ENCODE measurements at regions not wholly inside any gene's neighbourhood (a gene's known extent, or its start where the extent isn't known, plus 50 kb on each side); places are given as distances from the start of the nearest gene placed in this dataset.

DNA sequence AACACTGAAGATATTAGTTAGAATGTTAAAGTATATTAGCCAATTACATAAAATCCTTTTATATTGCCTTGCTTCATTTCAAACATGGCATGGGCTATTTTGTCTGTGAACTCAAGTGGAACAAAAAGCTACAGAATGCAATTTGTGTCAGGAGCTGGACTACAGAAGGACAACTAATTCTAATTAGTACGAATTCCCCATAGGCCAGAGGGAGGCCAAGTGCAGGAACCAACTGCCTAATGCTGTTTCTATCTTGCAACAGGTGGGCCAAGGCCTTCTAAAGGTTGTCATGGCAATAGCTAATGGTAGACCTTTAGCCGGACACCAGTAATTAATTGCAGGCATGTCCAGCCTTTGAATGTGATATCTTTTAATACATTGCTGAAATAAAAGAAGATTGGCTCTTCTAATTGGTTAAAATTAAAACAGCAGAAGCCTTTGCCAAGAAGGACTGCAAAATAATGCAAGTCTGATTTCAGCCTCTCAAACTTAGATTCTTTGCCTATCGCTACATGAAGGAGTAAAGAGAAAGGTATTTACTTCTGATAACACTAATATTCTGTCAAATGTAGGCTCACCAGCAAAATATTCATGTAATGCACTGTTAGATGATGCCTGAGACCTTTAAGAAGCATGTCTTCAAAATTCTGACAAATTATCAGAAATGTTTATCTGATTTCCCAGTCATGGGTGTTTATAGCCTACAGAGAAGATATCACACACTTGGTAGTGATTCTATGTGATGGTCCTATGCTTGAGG, 232.1 kb downstream of the LMO4 start:
- no peak for DNase-seq (ENCODE audit: low read depth)

- no peak for DNase-seq (ENCODE audit: low read depth)
Observed at GRCh38 chr1:87563211-87563610, 234.5 kb downstream of the LMO4 start.

DNA sequence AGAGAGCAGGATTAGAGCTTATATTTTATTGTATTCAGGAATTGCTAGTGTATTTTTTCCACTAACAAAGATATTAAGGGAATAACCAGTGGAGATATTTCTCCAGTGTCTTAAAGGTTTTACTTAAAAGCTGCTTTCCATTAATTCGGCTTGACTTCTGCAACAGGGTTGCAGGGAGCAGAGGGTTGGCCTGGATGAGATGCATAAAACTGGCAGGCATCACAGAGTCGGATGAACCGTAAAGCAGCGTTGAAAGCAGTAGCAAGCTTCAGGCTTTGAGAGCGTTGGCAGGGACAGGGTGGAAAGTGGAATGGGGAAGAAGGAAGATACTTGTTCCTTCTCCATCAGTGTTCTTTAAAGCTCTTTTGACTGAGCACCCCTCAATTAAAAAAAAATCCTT, 237.2 kb downstream of the LMO4 start:
- no peak for DNase-seq (ENCODE audit: low read depth)

DNA sequence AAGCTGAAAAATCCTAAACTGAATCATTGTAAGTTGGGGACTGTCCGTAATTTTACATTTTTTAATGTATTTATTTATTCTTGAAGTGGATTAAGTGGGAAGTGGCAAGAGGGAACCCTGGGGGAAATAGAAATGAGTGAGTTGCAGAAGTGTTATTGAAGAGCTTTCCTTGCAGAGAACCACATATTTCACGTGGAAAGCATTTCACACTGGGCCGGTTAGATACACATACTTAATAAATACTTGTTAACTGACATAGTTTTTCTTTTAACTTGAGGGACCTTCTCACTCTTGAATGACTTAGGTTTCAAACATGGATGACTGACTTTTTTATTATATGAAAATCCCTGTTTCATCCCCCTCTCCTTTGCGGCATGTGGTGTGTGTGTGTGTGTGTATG, 239.3 kb downstream of the LMO4 start:
- no peak for DNase-seq (ENCODE audit: low read depth)

GRCh38 chr1:87568911-87569310, 240.2 kb downstream of the LMO4 start:
- DNase-seq (ENCODE audit: low read depth): no peak

GRCh38 chr1:87572008-87572407, 243.3 kb downstream of the LMO4 start:
- DNase-seq (ENCODE audit: low read depth): no peak

GRCh38 chr1:87572891-87573290, 244.2 kb downstream of the LMO4 start:
- no peak for DNase-seq (ENCODE audit: low read depth)

DNA sequence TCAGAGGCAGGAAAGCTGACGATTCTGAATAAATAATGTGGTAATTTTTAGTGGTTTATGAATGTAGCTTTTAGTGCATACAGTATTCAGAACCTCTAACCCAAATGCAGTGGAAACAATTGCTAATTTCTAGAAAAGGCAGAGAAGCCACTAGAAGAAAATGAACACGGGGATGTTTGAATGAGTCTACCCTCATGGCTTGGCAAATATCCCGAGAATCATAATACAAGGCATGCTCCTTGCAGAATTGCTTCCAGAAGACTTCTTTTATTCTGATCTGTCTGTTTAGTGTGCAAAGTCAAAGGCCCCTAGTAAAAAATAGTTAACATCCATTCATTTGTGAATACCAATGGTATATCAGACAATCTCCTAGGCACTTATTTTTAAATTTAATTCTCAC, 246.8 kb downstream of the LMO4 start:
- DNase-seq (ENCODE audit: low read depth): no peak

DNA sequence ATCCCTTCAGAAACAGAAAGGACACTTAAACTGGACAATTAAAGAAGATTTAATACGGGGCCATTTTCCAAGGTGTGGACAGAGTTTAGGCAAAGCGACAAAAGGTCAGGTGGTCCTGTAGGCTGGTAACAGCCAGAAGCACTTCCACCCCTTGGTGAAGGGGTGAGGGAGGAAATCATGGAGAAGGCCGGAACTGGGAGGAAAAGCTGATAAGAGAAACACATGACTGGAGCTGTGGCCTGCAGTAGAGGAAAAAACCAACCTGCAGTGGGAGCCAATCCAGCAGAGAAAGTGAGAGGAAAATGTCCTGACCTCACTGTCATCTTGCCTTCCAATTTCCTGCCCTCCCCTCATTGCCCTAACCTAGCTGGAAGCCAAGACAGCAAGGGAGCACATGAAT, 249.8 kb downstream of the LMO4 start:
- DNase-seq (ENCODE audit: low read depth): no peak

- no peak for DNase-seq (ENCODE audit: low read depth)
Observed at GRCh38 chr1:87583459-87583858, 254.8 kb downstream of the LMO4 start.

- no peak for DNase-seq (ENCODE audit: low read depth)
Observed at GRCh38 chr1:87584586-87584985, 255.9 kb downstream of the LMO4 start.

DNA sequence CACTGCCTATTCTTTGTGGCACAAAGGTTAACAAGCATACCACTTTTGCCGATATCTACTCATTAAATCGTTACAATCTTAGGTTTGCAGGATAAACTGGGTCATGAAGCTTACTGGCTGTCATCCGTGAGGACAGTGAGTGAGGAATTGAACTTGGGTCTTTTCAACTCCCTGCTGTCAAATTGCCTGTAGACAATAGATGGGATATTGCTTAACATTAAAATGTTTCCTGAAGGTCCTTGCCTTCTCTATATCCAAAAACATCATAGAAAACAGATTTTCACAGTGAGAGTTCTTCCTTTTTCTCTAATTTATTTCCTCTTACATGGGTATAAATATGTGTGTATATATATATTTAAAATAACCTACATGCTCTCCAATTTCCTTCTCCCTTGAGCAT, 257.8 kb downstream of the LMO4 start:
- no peak for DNase-seq (ENCODE audit: low read depth)

GRCh38 chr1:87588495-87588894, 259.8 kb downstream of the LMO4 start:
- DNase-seq (ENCODE audit: low read depth): no peak

GRCh38 chr1:87591492-87591891, 262.8 kb downstream of the LMO4 start:
- DNase-seq (ENCODE audit: low read depth): no peak

- no peak for DNase-seq (ENCODE audit: low read depth)
Observed at GRCh38 chr1:87592156-87592555, 263.5 kb downstream of the LMO4 start.

DNA sequence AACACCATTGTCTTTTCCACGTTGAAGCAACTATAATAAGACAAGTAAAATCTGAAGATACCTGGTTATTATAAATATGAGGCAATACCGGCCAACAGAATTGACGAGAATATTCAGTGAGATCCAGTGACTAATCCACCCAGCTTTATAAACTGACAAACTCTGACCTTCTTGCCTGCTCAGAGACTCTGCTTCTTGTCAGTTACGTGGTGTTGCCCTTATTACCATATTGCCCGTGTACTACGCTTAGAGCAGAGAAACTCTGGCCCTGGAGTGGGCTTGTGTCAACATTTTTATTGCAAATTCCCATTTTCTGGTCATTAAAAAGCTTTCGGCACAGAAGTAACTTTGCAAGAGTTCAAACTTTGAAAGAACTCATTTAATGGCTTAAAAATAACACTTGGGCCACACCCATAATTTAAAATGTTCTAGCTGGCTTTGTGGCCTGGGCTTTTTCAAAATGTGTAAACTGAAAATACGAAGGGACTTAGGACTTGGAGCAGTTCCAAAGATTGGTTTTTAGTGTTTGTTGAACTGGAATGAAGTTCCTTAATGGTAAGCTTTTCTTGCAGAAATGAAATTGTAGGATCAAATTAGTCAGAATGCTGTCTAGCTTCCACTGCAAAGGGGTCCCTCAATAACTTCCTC, 266.2 kb downstream of the LMO4 start:
- DNase-seq (ENCODE audit: low read depth): peak; percentile 6

- no peak for DNase-seq (ENCODE audit: low read depth)
Observed at GRCh38 chr1:87595384-87595781, 266.7 kb downstream of the LMO4 start.

DNA sequence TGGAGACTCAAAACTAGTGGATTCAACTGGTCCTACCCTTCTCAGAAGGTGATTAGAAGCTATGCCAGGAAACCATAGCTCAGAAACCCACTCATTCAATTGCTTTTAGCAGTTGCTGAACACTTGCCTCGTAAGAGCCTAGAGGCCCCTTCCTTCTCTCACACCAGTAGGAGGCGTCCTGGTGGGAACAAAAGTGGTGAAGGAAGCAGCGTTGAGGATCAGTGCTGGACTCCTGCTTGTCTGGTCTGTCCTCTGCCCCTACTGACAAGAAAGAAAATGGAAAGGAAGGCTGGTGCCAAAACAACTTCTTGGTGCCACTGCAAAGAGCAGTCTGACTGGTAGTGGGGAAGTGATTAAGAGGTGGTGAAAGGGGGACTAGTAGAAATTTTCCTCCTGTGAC, 269.7 kb downstream of the LMO4 start:
- peak; percentile 11 for DNase-seq (ENCODE audit: low read depth)

- no peak for DNase-seq (ENCODE audit: low read depth)
Observed at GRCh38 chr1:87599569-87599968, 270.9 kb downstream of the LMO4 start.

- no peak for DNase-seq (ENCODE audit: low read depth)
Observed at GRCh38 chr1:87600055-87600850, 271.6 kb downstream of the LMO4 start.

DNA sequence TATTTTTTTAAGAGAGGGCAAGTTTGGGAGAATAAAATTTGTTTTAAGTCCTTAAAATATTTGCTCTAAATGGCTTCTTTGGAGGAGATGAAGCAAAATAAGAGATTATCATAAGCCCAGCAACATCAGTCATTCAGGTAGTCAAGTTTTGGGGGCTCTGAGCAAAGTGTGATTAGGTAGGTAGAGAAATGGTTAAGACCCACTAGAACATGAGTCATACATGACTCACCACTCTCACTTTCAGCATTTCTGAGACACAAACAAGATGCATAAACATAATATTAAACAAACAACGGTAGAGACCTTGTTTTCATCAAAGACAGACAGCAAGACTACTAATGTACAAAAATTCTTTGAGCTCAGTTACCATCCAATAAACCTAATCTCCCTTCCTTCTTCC, 272.2 kb downstream of the LMO4 start:
- DNase-seq (ENCODE audit: low read depth): peak; percentile 4

- DNase-seq (ENCODE audit: low read depth): no peak
Observed at GRCh38 chr1:87603626-87604025, 274.9 kb downstream of the LMO4 start.

GRCh38 chr1:87612956-87613355, 284.3 kb downstream of the LMO4 start:
- DNase-seq (ENCODE audit: low read depth): no peak
